GM21717 (cell line): ENCODE measurements at regions not wholly inside any gene's neighbourhood (a gene's known extent, or its start where the extent isn't known, plus 50 kb on each side); places are given as distances from the start of the nearest gene placed in this dataset.

ENCODE experiments used
- ATAC-seq: cut with Tn5 transposase; IDR thresholded peaks from one replicate; pipeline ENCODE4 v1.9.1; 2021; ENCODE audit warnings: mild to moderate bottlenecking, moderate library complexity; ENCODE audit not compliant: unreplicated experiment

DNA sequence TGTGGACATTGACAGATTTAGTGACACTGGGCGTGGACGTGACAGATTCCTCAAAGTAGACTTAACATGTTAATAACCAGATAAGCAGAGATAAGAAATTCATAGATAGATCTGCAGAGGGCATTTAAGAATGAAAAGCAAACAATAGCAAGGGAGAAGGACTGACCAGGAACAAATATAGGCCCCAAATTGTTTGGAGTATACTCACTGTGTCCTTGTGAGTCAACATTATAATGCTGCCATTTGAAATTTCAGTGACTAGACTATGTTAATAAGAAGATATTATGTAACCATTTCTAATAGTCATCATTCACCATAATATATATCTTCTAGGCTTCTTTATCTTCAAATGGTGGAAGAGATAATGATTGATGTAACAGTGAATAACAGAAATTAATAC lies 78.1 kb upstream of the SLC38A11 start:
- no peak for ATAC-seq

GRCh38 chr2:165032559-165032958 lies 77.2 kb upstream of the SLC38A11 start:
- no peak for ATAC-seq

GRCh38 chr2:165024199-165024598 lies 68.9 kb upstream of the SLC38A11 start:
- no peak for ATAC-seq

DNA sequence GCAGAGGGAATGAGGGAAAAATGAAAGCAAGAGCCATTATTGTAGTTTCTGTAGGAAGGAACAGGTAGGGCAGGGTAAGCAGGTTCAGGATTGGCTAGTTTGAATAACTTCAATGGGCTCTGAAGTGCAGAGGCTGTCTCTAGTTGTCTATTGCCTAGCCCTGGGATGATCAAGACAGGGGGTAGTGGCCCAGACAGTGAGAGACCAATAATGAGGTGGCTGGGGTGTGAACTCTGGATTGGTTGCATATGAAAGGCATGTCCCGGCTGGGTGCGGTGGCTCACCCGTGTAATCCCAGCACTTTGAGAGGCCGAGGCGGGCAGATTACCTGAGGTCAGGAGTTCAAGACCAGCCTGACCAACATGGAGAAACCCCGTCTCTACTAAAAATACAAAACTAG lies 67.5 kb upstream of the SLC38A11 start:
- no peak for ATAC-seq

DNA sequence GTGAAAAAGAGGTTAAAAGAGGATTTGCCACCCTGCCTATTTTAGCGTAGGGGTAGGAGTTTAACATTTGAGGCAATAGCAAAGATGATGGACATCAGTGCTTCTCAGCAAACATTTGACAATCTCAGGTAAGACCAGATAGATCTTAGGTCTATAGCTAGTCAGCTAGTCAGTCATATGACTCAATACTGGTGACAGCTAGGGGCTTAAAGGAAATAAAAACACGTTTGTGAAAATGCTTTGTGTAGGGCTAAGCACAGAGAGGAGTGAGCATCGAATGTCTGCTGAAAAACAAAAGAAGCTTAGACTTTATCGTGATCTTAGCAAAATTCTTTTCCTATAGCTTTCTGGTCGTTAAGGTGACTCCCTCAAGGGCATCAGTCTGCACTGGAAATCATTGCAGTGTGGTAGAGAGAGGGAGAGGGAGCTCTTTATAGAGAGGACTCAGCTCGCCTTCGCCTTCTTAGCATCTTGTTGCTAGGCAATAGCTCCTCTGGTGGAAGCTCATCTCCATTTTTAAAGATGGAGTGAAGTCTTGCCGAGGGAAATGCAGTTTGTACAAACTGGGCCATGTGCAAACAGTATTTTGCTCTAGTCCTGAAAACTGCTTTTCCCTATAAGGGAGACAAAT lies 62.8 kb upstream of the SLC38A11 start:
- ATAC-seq = no peak

DNA sequence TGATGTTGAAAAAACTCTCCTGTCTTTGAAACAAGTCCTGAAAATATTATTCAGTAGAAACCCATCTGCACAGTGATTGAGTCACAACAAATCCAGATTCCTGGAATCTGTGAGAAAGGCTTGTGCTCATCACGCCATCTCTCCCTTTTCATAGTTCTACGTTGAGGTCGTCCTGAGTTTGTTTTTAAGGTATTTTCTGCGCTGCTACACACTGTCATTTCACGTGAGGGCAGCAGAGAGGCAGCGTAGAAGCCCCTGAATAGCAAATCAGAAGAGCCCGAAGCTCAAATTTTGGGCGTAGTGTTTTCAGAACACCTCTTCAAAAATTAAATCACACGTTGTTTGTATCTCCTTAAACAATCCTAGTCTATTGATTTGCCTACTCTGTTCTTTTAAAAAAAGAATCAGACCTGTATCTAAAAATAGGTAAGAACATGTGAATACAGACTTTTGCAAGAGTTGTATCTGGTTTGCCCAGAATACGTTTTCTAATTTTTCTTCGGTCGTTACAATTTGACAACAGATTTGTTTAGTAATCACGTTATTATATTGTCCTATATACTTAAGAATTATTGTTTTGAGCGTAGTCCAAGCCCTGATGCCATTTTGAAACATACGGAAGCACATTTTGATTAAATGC lies 61.6 kb upstream of the SLC38A11 start:
- peak; percentile 66 for ATAC-seq

- peak; percentile 84 for ATAC-seq
These were observed 59.8 kb upstream of the SLC38A11 start for GRCh38 chr2:165015052-165015642.

DNA sequence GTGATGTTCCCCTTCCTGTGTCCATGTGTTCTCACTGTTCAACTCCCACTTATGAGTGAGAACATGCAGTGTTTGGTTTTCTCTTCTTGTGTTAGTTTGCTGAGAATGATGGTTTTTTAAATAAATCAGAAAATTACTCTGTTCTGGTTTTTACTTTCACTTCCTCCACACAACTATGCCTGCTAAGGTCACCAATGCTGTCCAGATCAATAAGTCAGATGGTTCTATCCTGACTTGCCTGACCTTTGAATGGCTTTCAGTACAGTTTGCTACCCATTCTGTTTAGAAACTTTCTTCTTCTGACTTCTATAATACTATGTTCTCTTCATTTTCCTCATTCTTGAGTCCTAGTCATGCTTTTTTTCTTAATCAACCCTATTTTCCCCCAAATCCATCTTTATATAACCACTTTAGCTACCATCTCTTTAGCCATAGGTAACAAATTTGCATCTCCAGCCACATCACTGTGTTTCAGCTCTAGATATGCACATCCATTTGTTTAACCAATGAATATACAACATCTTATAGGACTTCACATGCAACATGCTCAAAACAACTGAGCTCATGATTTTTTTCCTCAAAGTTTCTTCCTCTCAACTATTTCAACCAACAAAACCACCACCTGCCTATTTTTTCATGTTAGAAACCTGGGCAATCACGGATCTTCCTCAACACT lies 58.8 kb upstream of the SLC38A11 start:
- ATAC-seq = no peak

DNA sequence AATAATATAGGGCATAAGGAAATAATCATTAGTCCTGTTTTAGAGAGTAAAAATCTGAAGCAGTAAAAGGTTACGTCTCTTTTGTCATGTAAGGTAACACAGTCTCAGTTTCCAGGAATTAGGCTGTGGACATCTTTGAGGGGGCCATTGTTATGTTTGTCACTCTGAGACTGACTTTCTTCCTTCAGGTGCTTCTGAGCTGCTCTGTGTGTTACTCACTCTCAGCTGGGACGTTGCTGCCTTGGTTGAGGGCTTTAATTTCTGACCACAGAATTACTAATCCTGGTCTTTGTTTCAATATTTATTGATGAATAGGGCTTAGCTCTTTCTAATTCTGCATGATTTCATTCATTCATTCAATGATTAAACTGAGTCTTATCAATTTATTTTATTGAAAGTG lies 55.9 kb upstream of the SLC38A11 start:
- no peak for ATAC-seq

DNA sequence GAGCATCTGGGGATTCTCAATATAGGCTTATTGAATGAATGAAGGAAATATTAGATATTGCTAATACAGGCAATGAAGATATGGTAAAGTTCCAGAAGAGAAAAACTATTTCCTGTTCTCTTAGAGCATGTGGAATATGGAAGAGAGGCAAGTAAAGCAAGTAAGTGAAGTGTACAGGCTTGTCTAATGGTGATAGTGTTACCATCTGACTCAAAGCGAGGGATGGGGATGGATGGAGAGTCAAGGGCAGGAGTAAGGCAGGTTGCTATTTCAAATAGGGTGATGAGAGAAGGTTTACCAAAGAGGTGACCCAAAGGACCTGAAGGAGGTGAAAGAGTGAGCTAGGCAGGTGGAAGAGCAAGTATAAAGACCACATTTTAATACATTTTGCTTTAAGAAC lies 55.2 kb upstream of the SLC38A11 start:
- no peak for ATAC-seq

GRCh38 chr2:165009466-165009865 lies 54.1 kb upstream of the SLC38A11 start:
- ATAC-seq = no peak

DNA sequence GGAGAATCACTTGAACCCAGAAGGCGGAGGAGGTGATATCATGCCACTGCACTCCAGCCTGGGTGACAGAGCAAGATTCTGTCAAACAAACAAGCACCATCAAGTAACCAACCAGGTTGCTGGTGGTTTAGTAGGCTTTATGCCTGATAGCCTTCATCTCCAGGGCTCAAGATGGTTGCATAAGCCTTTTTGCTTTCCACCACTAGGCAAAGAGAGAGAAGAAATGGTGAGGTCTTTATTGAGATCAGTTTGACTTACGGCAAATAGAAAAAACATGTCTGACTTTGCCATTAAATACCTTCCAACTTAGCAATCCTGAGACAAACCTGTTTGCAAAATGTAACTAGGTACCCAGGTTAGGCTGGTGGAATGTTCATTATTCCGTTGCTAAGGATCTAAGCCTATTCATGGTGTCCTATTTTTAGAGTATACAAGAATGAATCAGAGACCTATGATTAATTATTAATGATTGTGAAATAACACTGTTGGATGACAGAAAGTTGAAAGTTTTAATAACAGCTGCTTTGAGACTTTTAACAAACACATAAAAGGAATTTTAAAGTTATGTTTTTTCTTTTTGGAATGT lies 53.5 kb upstream of the SLC38A11 start:
- no peak for ATAC-seq

GRCh38 chr2:165007161-165007744 lies 51.9 kb upstream of the SLC38A11 start:
- no peak for ATAC-seq
